HepG2 (cell line): ENCODE measurements at regions not wholly inside any gene's neighbourhood (a gene's known extent, or its start where the extent isn't known, plus 50 kb on each side); places are given as distances from the start of the nearest gene placed in this dataset.

ENCODE experiments used
- ATAC-seq: fragments of 200-7000 bp; cut with Tn5 transposase; 3 replicates; pipeline ENCODE4 v1.9.1; 2020; ENCODE audit warnings: mild to moderate bottlenecking, moderate library complexity
- BruUV-seq: library from RNA; stranded (reverse); fragments of 400-500 nt; replicated peaks from 2 replicates; lab custom pipeline; 2021; lab: Mats Ljungman, UMichigan
- CTCF ChIA-PET: fragments of 300-600 bp; formaldehyde crosslinking; extraction: SDS; loops from one replicate; lab custom pipeline; 2021; ENCODE audit warnings: low total read pairs, inconsistent platforms, low intra/inter-chr PET ratio; lab: Yijun Ruan, JAX
- POLR2A ChIA-PET: fragments of 350-600 bp; sonication (Branson Sonifier 250); formaldehyde crosslinking; loops from one replicate; lab custom pipeline; 2020; ENCODE audit warnings: antibody characterized with exemption, inconsistent platforms; lab: Yijun Ruan, JAX
- DNase-seq: peaks from one replicate; pipeline ENCODE4 v3.0.0-alpha.2; 2015; ENCODE audit warnings: low spot score
- FAIRE-seq: peaks from 3 replicates; lab custom pipeline; 2011; peaks lifted over from hg19 to GRCh38; lab: Jason Lieb, UNC
- H2AFZ ChIP-seq: one replicate; pipeline ENCODE4 v1.6.1; 2011; ENCODE audit warnings: low read length, inconsistent platforms
- H3K27ac ChIP-seq: fragments of 300-600 bp; 3 replicates; pipeline ENCODE4 v1.8.0; 2011; ENCODE audit warnings: mixed run types, mild to moderate bottlenecking, mixed read lengths, low read length, inconsistent platforms; ENCODE audit not compliant: insufficient read depth; ENCODE audit errors: extremely low read length
- H3K27me3 ChIP-seq, 2 experiments: fragments of 200-600 bp in 1 of 2; 2 replicates in 1 of 2; 3 replicates in 1 of 2; pipeline versions ENCODE4 v1.6.0 to v1.8.0; 2011; ENCODE audit warnings: low read length in 2 of 2, mild to moderate bottlenecking in 2 of 2, moderate library complexity in 2 of 2, inconsistent platforms in 1 of 2; ENCODE audit not compliant: insufficient read depth in 2 of 2, control insufficient read depth in 1 of 2
- H3K36me3 ChIP-seq, 2 experiments: fragments of 200-600 bp in 1 of 2; replicated peaks in 1 of 2; 2 replicates in 1 of 2; 3 replicates in 1 of 2; pipeline versions ENCODE4 v1.5.1 to v1.8.0; 2011; ENCODE audit warnings: low read length in 2 of 2, inconsistent platforms in 1 of 2; ENCODE audit not compliant: insufficient read depth in 2 of 2, control insufficient read depth in 1 of 2
- H3K4me1 ChIP-seq: 2 replicates; pipeline ENCODE4 v1.5.1; 2012; ENCODE audit warnings: low read length, inconsistent platforms; ENCODE audit not compliant: insufficient read depth
- H3K4me2 ChIP-seq: 2 replicates; pipeline ENCODE4 v1.6.0; 2011; ENCODE audit warnings: low read depth, low read length, inconsistent platforms
- H3K4me3 ChIP-seq, 3 experiments: fragments of 200-600 bp in 1 of 3; sonication (generic), shearing (Covaris generic) in 1 of 3; replicated peaks in 1 of 3; 2 replicates each; pipeline ENCODE4 v1.5.1; 2011 to 2016; ENCODE audit warnings: low read length in 3 of 3, inconsistent platforms in 2 of 3, low read depth in 2 of 3, mild to moderate bottlenecking in 2 of 3, control low read depth in 1 of 3, mixed read lengths in 1 of 3; ENCODE audit not compliant: insufficient read depth in 1 of 3
- H3K79me2 ChIP-seq: one replicate; pipeline ENCODE4 v1.6.1; 2011; ENCODE audit warnings: low read length, inconsistent platforms; ENCODE audit not compliant: insufficient read depth
- H3K9ac ChIP-seq: 2 replicates; pipeline ENCODE4 v1.6.0; 2011; ENCODE audit warnings: mild to moderate bottlenecking, low read depth, low read length, inconsistent platforms; ENCODE audit not compliant: insufficient read depth
- H3K9me3 ChIP-seq: 2 replicates; pipeline ENCODE4 v1.5.1; 2012; ENCODE audit warnings: mild to moderate bottlenecking, low read length
- H4K20me1 ChIP-seq: 2 replicates; pipeline ENCODE4 v1.6.0; 2011; ENCODE audit warnings: inconsistent platforms, mild to moderate bottlenecking, low read length, moderate library complexity; ENCODE audit not compliant: insufficient read depth
- ATF5 ChIP-seq: sonication (generic); formaldehyde crosslinking; IDR thresholded peaks from 2 replicates; pipeline ENCODE4 v1.4.0; 2020; ENCODE audit warnings: mild to moderate bottlenecking, low read depth, missing genetic modification reagents
- CREB3 ChIP-seq: sonication (generic); formaldehyde crosslinking; IDR thresholded peaks from 2 replicates; pipeline ENCODE4 v1.5.0; 2020; ENCODE audit warnings: missing genetic modification reagents
- DR1 ChIP-seq: sonication (generic); formaldehyde crosslinking; IDR thresholded peaks from 2 replicates; pipeline ENCODE4 v1.8.0; 2021; ENCODE audit warnings: mild to moderate bottlenecking, missing genetic modification reagents, inconsistent platforms
- NKX3-1 ChIP-seq: sonication (generic); formaldehyde crosslinking; IDR thresholded peaks from 2 replicates; pipeline ENCODE4 v1.5.0; 2020; ENCODE audit warnings: missing genetic modification reagents
- RNF219 ChIP-seq: sonication (generic); formaldehyde crosslinking; IDR thresholded peaks from 2 replicates; pipeline ENCODE4 v1.5.0; 2020; ENCODE audit warnings: mild to moderate bottlenecking, missing genetic modification reagents
- SMYD3 ChIP-seq: sonication (generic); formaldehyde crosslinking; IDR thresholded peaks from 2 replicates; pipeline ENCODE4 v1.8.1; 2023; ENCODE audit warnings: mild to moderate bottlenecking, missing genetic modification reagents
- TCF7 ChIP-seq: sonication (generic); IDR thresholded peaks from 2 replicates; pipeline ENCODE4 v1.6.1; 2016; ENCODE audit warnings: antibody characterized with exemption, low read depth
- TMF1 ChIP-seq: sonication (generic); formaldehyde crosslinking; IDR thresholded peaks from 2 replicates; pipeline ENCODE4 v1.8.1; 2022; ENCODE audit warnings: low read depth, missing genetic modification reagents
- ZNF335 ChIP-seq: sonication (generic); formaldehyde crosslinking; IDR thresholded peaks from 2 replicates; pipeline ENCODE4 v1.4.0; 2020; ENCODE audit warnings: missing genetic modification reagents
- ZNF407 ChIP-seq: sonication (generic); formaldehyde crosslinking; IDR thresholded peaks from one replicate; pipeline ENCODE4 v1.5.1; 2020; ENCODE audit warnings: mild to moderate bottlenecking, missing genetic modification reagents; ENCODE audit errors: not compliant biosample characterization
- WGBS: methylation state at CpG from one replicate; pipeline ENCODE4 v1.1.6; 2017; ENCODE audit warnings: low lambda C conversion rate; 5-methylcytosine and 5-hydroxymethylcytosine counted together
- in situ Hi-C: cut with HindIII; loops from 2 replicates; pipeline ENCODE4 v1.10.0; 2017; ENCODE audit warnings: low pct_unique_long_range_greater_than_20kb; ENCODE audit not compliant: extremely low pct_ligation_motif_present
- intact Hi-C: fragments of 100-400 bp; cut with micrococcal nuclease; formaldehyde crosslinking; loops from one replicate; pipeline ENCODE4 v1.10.0; 2022; ENCODE audit not compliant: unreplicated experiment

GRCh38 chr10:4431114-4431863, 394.7 kb upstream of the AKR1E2 start:
- Histone ChIP-seq H3K27ac (no peak overlapping the region), H3K79me2 (no peaks in the 10 kb centered on the region), H4K20me1 (no peaks in the 10 kb centered on the region), H3K9me3 (no peaks in the 10 kb centered on the region), H3K36me3 (no peaks in the 10 kb centered on the region), H3K9ac (no peak overlapping the region), H2AFZ (no peak overlapping the region), H3K4me1 (0 out of 2 replicates have a peak, but pooled peaks cover 11% of the 10 kb centered on the region), H3K4me3 (no peak overlapping the region), H3K4me2 (no peak overlapping the region), H3K27me3 (peaks cover 0 to 4% of the 10 kb centered on the region in 2 experiments; a peak in 2 of 5 replicates)
- ATAC-seq (peak; percentile 44; the same call in 1 of the 3 replicates), FAIRE-seq (no peak), DNase-seq (peak; percentile 65)
- ChIA-PET POLR2A (no interaction called here), CTCF (no interaction called here)
- in situ Hi-C loops (no loop called here), intact Hi-C loops (no loop called here)
- under 1% methylated on average over 11 of the region's 11 CpGs for WGBS
- BruUV-seq, result no TSS peak
- TF ChIP-seq ZNF407 (CRISPR knock-in tag) (no peak), ATF5 (no peak), TMF1 (CRISPR knock-in tag) (no peak), SMYD3 (CRISPR knock-in tag) (no peak), ZNF335 (CRISPR knock-in tag) (no peak), CREB3 (CRISPR knock-in tag) (no peak), NKX3-1 (CRISPR knock-in tag) (no peak), TCF7 (peak; percentile 73), DR1 (CRISPR knock-in tag) (no peak), RNF219 (no peak)
